SHP77 (cell line): ENCODE measurements at regions not wholly inside any gene's neighbourhood (a gene's known extent, or its start where the extent isn't known, plus 50 kb on each side); places are given as distances from the start of the nearest gene placed in this dataset.
A peak's percentile ranks its signal among the peaks of the same experiment; 100 is the strongest.

ENCODE experiments used
- DNase-seq, 2 experiments: peaks; one replicate each; lab custom pipeline; 2025; lab: John Stamatoyannopoulos, UW

DNA sequence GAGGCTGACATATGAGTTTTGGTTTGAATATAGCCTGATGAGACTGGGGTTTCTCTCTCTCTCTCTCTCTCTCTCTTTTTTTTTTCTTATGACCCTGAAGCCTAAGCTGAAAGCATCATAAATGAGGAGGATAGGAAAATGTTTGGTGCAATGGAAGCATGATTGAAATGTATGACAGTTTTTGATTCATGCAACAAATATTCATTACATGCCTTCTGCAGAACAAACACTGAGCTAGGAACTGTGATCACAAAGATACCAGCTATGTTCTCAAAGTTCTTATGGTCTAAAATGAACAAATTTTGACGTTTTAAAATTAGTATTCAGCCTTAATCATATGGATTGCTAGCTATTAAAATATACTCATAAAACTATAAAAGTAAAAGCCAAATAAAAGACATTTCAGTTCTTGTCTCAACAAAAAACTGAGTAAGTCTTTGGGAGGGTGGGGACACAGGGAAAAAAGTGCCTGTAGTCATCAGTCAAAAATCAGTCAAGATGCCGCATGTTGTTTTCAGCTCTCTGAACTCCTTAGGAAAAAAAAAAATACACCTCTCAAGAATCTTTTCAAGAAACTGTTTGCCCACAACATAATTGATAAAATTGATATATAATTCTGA lies 57.2 kb downstream of the NKX6-1 start:
- no peak for DNase-seq

DNA sequence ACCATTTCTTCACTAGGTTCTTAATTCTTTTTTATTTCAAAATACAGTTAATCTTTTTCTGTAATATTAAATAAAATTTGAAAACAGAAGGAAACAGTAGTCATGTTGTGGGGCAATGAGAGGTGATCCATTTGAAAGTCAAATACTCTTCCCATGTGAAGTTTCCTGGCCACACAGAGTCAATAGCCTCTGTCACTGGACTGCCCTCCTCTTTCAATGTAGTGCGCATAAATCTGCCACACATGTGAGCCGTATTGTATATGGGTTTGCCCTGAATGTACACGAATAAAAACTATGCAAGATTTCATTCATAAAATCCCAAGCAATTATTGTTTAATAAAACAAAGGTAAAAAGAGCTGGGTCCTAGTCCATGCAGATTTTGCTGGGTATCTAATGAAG lies 59.1 kb downstream of the NKX6-1 start:
- DNase-seq: no peak

DNA sequence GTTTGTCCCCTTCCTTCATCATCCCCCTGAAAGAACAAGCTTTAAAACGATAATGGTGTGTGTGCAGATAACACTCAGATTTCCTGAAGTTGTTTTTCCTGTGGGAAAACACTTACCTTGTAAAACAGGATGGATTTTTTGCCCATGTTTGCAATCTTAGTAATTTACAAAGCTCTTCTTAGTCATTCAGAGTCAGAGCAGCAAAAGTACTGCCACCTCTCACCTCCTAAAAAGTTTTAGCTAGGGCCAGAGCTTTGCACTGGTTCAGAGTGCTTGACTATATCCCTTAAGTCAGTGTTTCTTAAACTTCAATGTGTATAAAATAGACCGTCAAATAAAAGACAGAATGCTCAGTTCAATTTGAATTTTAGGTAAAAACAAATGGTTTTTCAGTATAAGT lies 62.3 kb downstream of the NKX6-1 start:
- DNase-seq: no peak

DNA sequence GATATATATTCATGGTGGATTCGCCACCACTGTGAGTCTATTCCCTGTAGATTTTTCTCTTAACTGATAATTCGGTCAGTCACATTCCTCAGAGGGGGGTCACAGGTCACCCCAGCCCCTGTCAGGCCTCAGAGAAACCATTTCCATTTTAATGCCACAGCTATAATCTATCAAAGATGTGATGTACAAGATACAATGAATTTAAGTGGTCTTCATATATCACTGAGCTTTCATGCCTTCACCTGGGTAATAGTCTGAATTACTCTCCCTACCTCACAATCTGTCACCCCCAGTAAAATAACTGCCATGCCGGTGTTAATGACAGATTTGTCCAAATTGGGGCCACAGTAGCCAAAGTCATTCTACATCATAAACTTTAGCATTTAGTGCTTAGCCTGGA lies 64.7 kb downstream of the NKX6-1 start:
- DNase-seq: no peak

DNA sequence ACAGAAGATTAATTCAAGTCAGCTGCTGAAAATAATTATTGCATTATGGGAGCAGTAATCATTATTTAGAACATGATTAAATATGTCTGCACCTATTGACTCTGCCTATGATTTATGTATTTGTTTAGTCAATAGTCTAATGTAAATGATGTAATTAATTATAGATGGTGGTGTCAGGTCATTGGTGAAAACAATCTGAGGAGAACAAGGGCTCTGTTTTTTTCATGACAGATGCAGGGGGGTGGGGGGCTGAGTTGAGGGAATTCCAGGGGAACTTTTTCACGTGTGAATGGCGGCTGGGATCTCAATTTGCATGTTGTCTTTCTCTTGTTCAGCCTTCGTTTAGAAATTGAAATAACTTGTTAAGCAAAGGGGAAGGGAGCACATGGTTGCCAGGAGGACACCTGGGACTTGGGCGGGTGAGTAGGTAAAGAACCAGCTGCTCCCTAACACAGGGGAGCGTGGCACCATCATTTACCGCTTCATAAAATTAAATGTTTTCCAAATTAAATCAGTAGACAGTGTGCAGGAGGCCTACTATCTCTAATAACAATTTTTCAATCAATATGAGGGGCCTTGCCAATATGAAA lies 65.4 kb downstream of the NKX6-1 start:
- no peak for DNase-seq

DNA sequence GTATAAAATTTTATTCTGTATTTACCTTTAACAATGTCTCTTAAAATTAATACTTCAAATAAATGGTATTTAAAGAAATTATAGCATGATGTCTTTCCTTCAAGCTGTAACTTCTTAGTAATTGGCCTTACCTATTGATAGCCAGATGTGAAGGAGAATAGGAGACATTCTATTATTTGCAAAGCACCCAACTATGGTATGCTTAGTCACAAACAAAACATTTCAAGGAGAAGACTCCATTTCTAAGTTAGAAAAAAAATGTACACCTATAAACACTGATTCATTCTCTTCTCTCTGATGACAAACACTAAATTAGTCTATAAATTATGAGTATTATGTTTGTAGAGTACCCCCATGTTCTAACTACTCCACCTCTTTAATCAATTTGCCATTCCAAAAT lies 66.4 kb downstream of the NKX6-1 start:
- DNase-seq: no peak

DNA sequence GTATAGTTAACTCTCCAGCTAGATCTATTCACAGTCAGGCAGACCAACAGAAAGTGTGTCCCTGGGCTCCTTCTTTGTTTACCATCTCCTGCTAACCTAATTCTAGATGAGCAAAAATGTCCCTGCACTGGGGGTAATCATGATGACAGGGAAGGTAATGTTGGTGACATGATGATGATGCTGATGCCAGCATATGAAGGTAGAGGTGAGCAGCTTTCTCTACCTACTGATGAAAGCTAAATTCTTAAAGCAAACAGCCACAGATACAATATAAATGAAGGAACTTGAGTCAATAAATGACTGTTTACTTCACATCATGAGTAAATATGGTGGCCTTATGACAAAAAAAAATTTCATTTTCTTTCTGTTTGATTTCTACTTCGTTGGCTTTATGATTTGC lies 78.5 kb downstream of the NKX6-1 start:
- no peak for DNase-seq

DNA sequence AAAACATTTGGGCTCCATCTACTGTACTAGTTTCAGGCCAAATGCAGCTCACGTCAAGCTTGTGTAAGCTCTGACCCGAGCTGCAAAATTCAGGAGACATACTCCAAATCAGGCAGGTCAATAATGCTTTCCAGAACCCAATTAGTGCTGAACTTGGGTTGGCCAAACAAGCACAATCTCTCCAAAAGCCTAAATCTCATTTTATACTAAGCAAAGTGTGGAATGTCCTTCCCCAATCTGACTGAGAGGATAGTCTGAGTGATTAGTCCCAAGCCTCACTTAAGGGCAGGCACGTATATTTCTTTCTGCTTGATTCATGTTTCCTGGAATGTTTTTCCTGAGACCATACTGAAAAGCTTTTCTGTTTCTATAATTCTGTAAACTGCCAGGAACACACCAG lies 79.9 kb downstream of the NKX6-1 start:
- no peak for DNase-seq

DNA sequence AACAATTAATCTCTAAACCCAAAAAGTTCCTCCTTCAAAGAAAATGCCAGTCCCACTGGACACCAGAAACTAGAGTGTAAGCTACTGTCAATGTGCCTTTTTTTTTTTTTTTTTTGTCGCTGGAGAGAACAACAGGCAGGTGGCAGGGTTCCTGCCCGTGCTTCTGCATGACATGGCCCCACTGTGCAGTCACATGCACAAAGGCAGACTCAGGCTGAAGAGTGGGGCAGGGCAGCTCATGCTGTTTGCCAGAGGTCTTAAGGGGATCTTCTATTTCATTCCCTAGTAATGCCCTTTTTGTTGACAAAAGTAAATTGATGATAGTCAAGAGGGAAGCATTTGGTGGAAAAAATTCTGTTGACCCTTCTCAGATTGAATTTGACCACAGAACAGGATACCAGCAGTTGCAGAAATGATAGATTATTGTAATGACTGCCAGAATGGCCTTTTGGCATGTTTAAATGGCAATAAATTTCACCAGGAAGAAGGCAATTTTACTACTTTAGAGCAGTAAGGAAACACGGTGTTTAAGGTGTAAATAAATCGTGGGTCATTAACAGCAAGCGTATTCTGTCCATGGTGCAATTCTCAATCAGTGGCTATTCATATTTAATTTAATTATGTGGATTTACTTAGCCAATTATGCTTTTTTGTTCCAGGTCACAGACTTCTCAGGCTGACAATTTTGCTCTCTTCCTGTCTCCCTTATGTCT lies 80.9 kb downstream of the NKX6-1 start:
- peak; percentile 64 to 73 for DNase-seq

DNA sequence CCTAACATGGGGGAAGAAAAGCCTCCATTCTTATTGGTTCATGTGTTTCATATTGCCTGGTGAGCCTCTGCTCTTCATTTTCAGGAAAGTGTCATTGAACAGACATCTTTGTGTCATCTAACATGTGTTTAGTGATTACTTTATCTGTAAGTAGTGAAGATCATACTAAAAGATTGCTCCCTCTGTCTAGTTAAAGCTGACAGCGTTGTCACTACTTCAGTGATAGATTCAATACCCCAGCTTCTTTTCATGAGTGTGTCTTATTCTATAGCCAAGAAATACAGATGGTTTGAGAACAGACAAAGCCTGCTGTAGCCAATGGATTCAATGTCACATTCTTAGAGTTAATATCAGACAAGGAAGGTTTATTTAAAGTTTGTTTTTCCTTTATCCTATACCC lies 85.1 kb downstream of the NKX6-1 start:
- no peak for DNase-seq

DNA sequence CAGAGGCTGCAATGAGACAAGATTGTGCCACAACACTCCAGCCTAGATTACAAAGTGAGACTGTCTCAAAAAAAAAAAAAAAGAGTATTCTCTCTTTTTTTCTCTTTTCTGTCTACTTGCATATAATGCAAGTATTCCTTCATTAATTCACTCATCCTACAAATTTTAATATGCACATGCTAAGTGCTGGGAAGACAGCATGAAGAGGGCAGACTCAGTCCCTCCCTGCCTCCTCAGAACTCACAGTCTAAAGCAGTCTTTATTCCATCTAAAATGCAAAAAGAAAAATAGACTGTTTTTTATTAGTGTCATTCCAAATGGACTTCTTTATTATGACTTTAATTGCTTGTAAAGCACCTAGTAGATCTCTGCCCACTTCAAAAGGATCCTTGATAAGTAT lies 85.6 kb downstream of the NKX6-1 start:
- DNase-seq: no peak

DNA sequence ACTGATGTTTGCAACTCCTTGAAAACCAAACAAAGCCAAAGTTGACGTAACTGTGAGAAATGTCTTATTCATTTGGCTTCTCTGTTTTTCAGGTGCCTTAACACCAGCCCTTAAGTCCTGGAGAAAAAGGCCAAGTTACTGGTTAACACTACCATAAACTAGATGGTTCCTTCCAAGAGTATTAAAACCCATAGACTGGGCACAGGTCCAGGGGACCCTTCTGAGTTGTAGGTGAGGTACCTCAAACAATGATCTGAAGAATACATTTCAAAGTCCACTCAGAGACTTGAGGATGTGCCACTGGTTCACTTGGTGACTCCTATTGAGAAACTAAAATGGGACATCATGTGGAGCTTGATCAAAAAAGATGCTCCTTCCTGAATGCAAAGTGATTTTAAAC lies 87.0 kb downstream of the NKX6-1 start:
- no peak for DNase-seq

DNA sequence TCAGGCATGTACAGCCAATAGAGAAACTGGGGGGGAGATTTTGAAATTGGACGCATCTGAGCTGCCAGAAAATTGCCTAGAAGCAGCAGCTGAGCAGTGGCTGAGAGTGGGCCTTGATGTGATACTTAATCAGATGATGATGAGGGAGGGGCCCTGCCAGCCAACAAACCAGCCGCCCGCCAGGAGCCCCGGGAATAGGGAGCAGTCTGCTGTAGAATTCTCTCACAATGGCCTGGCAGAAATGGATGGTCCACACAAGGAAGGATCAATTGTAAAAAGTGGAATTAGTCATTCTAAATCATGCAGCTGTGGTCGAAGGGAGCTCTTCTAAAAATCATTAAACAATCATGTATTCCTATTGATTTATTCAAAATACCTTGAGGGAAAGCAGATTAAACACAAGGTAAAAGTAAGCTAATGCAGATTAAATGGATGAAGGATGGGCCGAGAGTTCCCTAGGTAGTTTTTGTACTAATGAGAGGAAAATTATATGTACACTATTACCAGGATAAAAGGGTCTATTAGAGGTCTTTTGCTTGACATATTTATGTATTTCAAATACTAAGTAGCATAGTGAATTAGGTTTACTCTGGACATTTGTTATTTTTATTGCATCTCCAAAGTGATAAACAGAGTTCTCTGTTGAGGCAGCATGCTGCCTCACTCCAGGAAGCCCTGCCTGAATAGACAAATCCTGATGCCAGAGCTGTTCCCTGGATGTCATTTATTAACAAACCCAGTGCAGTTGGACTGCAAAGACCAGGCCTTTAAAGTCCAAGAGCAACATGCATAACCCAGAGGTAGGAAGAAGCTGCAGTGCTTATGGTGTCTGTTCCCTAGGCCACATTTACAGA lies 91.3 kb downstream of the NKX6-1 start:
- DNase-seq: no peak

DNA sequence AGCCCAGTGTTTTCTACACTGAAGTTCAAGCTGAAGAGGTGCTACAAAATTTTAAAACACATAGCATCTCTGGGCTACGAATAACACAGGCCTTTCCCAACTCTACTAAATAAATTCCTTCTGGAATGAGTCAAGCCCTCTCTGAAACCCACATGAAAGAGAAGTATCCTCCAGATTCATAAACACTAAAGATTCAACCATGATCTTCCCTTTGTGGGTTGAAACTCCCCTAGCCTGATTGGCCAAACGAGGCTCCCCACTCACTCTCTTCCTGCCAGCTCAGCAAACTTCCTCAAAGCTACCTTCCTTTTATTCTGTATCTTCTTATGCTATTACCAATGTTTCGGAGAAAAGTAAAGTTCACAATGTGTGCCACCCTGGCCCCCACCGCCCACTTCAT lies 95.4 kb downstream of the NKX6-1 start:
- no peak for DNase-seq

DNA sequence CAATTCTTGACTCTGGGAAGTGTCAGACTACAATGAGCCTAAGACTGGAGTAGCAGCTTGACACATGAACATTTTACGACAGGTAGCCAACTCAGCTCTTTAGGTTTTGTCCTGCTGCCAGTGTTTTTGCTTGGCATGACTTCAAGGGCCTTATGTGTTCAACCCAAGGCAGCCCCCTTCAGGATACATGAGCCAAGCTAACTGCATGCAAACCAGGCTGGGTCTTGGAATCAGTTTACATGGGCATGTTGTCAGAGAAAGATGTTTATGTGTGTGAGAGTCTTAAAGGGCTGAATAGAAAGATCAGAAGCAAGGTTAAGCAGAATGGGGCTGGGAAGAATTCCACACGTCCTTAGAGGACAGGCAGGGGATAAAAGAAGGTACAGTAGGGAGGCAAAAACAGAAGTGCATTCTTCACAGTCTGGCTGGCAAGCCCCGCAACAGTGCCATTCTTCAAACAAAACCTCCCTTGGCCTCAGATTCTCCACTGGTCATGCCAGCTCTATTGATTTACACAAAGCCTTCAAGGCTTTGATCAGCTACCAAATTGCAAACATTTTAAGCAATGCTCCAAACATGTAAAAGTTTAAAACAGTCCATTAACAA lies 97.3 kb downstream of the NKX6-1 start:
- DNase-seq: peak; percentile 9 to 22

DNA sequence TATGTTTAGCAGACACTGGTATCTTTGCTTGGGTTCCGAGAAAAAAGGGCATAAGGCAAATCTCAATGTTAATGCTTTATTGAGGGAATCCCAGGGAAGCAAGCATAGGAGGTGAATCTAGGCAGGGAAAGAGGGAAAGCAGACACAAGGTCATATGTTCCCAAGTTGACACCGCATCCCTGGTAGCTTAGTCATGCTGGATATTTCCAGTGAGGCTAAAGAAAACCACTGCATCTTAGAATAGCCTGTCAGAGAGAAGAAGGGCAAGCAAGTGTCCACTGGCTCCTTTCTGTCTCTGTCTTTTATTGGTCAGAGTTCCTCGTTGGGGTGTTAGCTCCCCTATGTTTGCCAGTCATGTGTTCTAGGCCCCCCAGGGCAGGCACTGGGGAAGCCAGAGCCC lies 104.7 kb downstream of the NKX6-1 start:
- DNase-seq: no peak

DNA sequence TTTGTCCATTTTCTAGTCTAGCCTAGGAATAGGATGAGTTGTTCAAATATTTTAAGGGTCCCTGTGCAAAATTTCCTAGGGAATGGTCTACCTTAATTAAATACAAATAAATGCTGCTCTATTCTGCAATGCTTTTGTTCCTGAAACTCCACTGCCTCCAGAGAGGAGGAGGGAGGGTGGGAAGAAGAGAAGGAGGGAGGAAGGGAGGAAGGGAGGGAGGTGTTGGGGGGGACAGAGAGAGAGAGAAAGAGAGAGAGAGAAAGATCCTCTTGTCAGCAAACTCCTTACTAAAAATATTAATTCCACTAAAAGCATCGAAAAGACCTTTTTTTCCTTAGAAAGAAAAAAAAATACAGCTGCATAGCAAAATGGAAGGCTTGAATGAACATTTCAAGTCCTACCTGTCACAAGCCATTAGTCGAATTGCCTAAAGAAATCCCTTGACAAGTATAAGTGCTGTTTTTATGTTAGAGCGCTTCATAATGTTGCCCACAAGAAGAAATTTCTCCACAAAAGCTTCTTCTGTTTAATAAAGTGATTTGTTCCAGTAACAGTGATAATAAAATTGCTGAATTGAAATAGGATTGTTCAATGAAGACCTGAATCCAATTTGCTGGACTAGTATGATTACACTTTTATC lies 106.0 kb downstream of the NKX6-1 start:
- no peak for DNase-seq

DNA sequence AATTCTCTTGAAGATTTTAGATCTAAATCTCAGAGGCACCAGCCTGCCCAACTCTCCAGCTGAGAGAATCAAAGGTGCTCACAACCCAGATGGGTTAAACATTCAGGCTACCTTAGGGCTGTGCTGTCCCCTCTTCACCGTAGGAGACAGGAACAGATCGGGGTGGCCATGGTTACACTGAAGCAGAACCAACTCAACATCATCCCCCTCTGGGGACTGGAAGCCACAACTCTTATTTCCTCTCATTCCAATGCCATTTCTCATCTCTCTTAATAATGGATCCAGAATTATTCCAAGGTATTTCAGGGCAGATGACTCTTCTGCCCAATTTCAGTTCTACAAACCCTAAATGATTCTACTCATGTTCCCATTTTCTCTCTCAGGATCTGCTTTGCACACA lies 109.7 kb downstream of the NKX6-1 start:
- no peak for DNase-seq

DNA sequence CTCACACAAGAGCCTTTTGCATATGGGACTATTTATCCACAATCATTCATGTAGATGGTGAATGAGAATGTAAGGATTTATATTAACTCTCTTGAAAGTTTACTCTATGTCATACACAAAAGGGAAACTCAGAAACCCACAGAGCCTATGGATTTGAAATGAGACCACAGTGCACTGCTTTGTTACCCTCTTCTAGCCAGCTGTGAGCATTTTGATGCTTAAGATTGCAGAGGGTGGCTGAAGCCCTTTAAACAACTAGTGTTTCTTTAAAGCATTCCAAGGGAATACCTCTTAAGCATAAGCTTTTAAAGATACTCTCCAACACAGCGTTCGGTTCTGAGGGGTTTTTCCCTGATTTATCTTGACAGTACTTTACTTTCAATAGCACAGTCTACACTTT lies 113.9 kb downstream of the NKX6-1 start:
- no peak for DNase-seq

DNA sequence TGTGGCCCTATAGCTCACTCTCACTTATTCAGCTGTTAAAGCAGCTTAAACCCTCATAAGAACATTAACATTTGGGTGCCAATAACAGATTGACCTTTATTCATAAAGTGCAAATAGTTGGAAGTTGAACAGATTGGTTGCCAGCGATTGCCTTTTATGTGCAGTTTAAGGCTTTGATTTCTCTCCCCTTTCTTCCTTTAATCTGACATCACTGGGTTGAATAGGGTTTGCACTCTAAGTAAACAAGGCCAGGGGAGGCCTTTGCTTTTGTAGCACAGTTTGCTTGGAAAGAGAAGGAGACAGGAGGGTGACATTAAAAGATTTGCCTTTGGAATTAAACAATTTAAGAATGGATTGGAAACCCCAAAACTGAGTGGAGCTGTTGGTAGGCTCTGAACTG lies 114.3 kb downstream of the NKX6-1 start:
- no peak for DNase-seq

DNA sequence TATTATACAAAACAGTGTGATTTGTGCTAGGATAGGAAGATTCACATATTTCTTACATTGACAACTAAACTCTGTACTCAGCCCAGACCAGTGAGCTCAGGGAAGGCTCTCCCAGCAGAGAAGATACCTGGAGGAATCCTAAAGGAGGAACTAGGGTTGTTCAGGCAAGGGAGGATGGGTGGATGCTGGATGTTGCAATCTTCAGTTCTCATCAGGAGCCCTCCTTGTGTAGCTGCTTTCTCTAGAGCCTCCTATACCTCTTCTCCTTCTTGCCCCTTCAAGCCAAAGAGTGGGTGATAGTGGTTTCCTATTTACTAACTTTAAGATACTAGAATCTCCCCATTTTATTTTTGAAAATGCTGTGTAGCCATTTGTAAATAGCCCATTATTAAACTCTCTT lies 117.3 kb downstream of the NKX6-1 start:
- no peak for DNase-seq
